KMS-11 (cell line): ENCODE measurements at regions not wholly inside any gene's neighbourhood (a gene's known extent, or its start where the extent isn't known, plus 50 kb on each side); places are given as distances from the start of the nearest gene placed in this dataset.

Experiments
- H2AFZ ChIP-seq: fragments of 200-600 bp; sonication (generic); 2 replicates; pipeline ENCODE4 v1.6.1; 2016; ENCODE audit warnings: antibody characterized with exemption, mixed run types, low read depth
- H3K27ac ChIP-seq: fragments of 200-600 bp; sonication (generic); 2 replicates; pipeline ENCODE4 v1.6.1; 2016; ENCODE audit warnings: mild to moderate bottlenecking, mixed run types
- H3K27me3 ChIP-seq: fragments of 200-600 bp; sonication (generic); 2 replicates; pipeline ENCODE4 v1.6.1; 2017; ENCODE audit warnings: mild to moderate bottlenecking, low read depth, mixed run types, moderate library complexity; ENCODE audit not compliant: insufficient read depth
- H3K36me3 ChIP-seq: fragments of 200-600 bp; sonication (generic); 2 replicates; pipeline ENCODE4 v1.6.1; 2017; ENCODE audit warnings: mild to moderate bottlenecking, mixed run types; ENCODE audit not compliant: insufficient read depth
- H3K4me1 ChIP-seq: fragments of 200-600 bp; sonication (generic); 2 replicates; pipeline ENCODE4 v1.6.1; 2016; ENCODE audit warnings: mild to moderate bottlenecking, low read depth, mixed run types; ENCODE audit not compliant: poor library complexity, severe bottlenecking
- H3K4me2 ChIP-seq: fragments of 200-600 bp; sonication (generic); 2 replicates; pipeline ENCODE4 v1.7.0; 2016; ENCODE audit warnings: mild to moderate bottlenecking, mixed run types
- H3K4me3 ChIP-seq: fragments of 200-600 bp; sonication (generic); IDR thresholded peaks from 2 replicates; pipeline ENCODE4 v1.6.1; 2017; ENCODE audit warnings: low read depth, low read length, mixed read lengths; ENCODE audit not compliant: insufficient read depth
- H3K79me2 ChIP-seq: fragments of 200-600 bp; sonication (generic); 2 replicates; pipeline ENCODE4 v1.6.1; 2016; ENCODE audit warnings: low read depth, mixed run types; ENCODE audit not compliant: insufficient read depth
- H3K9ac ChIP-seq: fragments of 200-600 bp; sonication (generic); 2 replicates; pipeline ENCODE4 v1.6.1; 2016; ENCODE audit warnings: mild to moderate bottlenecking, mixed run types
- H4K20me1 ChIP-seq: fragments of 200-600 bp; sonication (generic); 2 replicates; pipeline ENCODE4 v1.6.1; 2016; ENCODE audit warnings: mild to moderate bottlenecking, mixed run types; ENCODE audit not compliant: insufficient read depth
- CTCF ChIP-seq: fragments of 200-600 bp; sonication (generic); conservative IDR thresholded peaks from 2 replicates; pipeline ENCODE4 v1.6.1; 2017; ENCODE audit warnings: low read depth, mild to moderate bottlenecking, antibody characterized with exemption, low read length, moderate library complexity, mixed read lengths

- H3K9ac ChIP-seq: no peak overlapping the region
- no peak overlapping the region for H3K4me3 ChIP-seq
Measured at GRCh38 chr4:83932750-83933391, 397.0 kb downstream of the GPAT3 start.

GRCh38 chr4:83931659-83932438 lies 395.9 kb downstream of the GPAT3 start:
- H4K20me1 ChIP-seq: no peaks in the 10 kb centered on the region
- H3K4me1 ChIP-seq: peaks cover 19% of the 10 kb centered on the region
- H3K4me3 ChIP-seq: no peak overlapping the region
- no peak for TF ChIP-seq CTCF
- H2AFZ ChIP-seq: no peak overlapping the region
- no peak overlapping the region for H3K27ac ChIP-seq
- H3K79me2 ChIP-seq: no peaks in the 10 kb centered on the region
- H3K4me2 ChIP-seq: peak overlapping the region; percentile 43
- H3K27me3 ChIP-seq: no peaks in the 10 kb centered on the region
- H3K9ac ChIP-seq: no peak overlapping the region
- H3K36me3 ChIP-seq: no peaks in the 10 kb centered on the region

More at GRCh38 chr4:83932750-83933391, 397.0 kb downstream of the GPAT3 start:
- H2AFZ ChIP-seq: no peak overlapping the region
- no peaks in the 10 kb centered on the region for H3K79me2 ChIP-seq
- H3K36me3 ChIP-seq: no peaks in the 10 kb centered on the region
- H3K27me3 ChIP-seq: no peaks in the 10 kb centered on the region
- H3K27ac ChIP-seq: no peak overlapping the region
- peaks cover 19% of the 10 kb centered on the region for H3K4me1 ChIP-seq
- no peaks in the 10 kb centered on the region for H4K20me1 ChIP-seq
- H3K4me2 ChIP-seq: no peak overlapping the region
- no peak for TF ChIP-seq CTCF

GRCh38 chr4:83929550-83929949 lies 393.6 kb downstream of the GPAT3 start:
- no peak for TF ChIP-seq CTCF
- H3K36me3 ChIP-seq: no peaks in the 10 kb centered on the region
- no peak overlapping the region for H2AFZ ChIP-seq
- no peaks in the 10 kb centered on the region for H4K20me1 ChIP-seq
- no peaks in the 10 kb centered on the region for H3K79me2 ChIP-seq
- no peak overlapping the region for H3K9ac ChIP-seq
- H3K4me1 ChIP-seq: peaks cover 19% of the 10 kb centered on the region
- H3K4me3 ChIP-seq: no peak overlapping the region
- no peaks in the 10 kb centered on the region for H3K27me3 ChIP-seq
- H3K4me2 ChIP-seq: no peak overlapping the region
- H3K27ac ChIP-seq: no peak overlapping the region

GRCh38 chr4:83926950-83927349 lies 391.0 kb downstream of the GPAT3 start:
- no peaks in the 10 kb centered on the region for H3K36me3 ChIP-seq
- no peak overlapping the region for H3K4me3 ChIP-seq
- TF ChIP-seq CTCF: no peak
- no peaks in the 10 kb centered on the region for H3K27me3 ChIP-seq
- H3K79me2 ChIP-seq: no peaks in the 10 kb centered on the region
- H3K9ac ChIP-seq: no peak overlapping the region
- peaks cover 14% of the 10 kb centered on the region for H3K4me1 ChIP-seq
- no peak overlapping the region for H2AFZ ChIP-seq
- H3K4me2 ChIP-seq: no peak overlapping the region
- no peak overlapping the region for H3K27ac ChIP-seq
- no peaks in the 10 kb centered on the region for H4K20me1 ChIP-seq
